D721Med (cell line): ENCODE measurements at regions not wholly inside any gene's neighbourhood (a gene's known extent, or its start where the extent isn't known, plus 50 kb on each side); places are given as distances from the start of the nearest gene placed in this dataset.

Source experiments
- DNase-seq: peaks from one replicate; pipeline ENCODE4 v3.0.0; 2011; ENCODE audit warnings: low spot score; ENCODE audit not compliant: insufficient read length
- FAIRE-seq: peaks from 2 replicates; lab custom pipeline; 2011; peaks lifted over from hg19 to GRCh38; lab: Jason Lieb, UNC
- CTCF ChIP-seq: IDR thresholded peaks from 2 replicates; pipeline ENCODE4 v1.5.1; 2012; ENCODE audit warnings: mild to moderate bottlenecking, control low read depth; ENCODE audit not compliant: insufficient read depth; ENCODE audit errors: missing control alignments

GRCh38 chr3:105958237-105959000 is 89.6 kb upstream of the CBLB start:
- DNase-seq = no peak
- FAIRE-seq = no peak
- no peak for TF ChIP-seq CTCF

GRCh38 chr3:105959851-105960250 is 91.0 kb upstream of the CBLB start:
- FAIRE-seq (no peak), DNase-seq (no peak)

GRCh38 chr3:105960381-105960780 is 91.6 kb upstream of the CBLB start:
- peak; percentile 25 for DNase-seq

More at GRCh38 chr3:105959851-105960250, 91.0 kb upstream of the CBLB start:
- no peak for TF ChIP-seq CTCF

GRCh38 chr3:105963161-105963560 is 94.3 kb upstream of the CBLB start:
- DNase-seq (no peak), FAIRE-seq (no peak)
- TF ChIP-seq CTCF = no peak

More at GRCh38 chr3:105960381-105960780, 91.6 kb upstream of the CBLB start:
- FAIRE-seq = no peak
- no peak for TF ChIP-seq CTCF

GRCh38 chr3:105965384-105965783 is 96.6 kb upstream of the CBLB start:
- no peak for TF ChIP-seq CTCF
- FAIRE-seq (no peak), DNase-seq (no peak)

GRCh38 chr3:105967117-105967516 is 98.3 kb upstream of the CBLB start:
- FAIRE-seq = no peak
- TF ChIP-seq CTCF = no peak
- no peak for DNase-seq

- TF ChIP-seq CTCF = no peak
- FAIRE-seq = no peak
- DNase-seq = no peak
These were observed 101.5 kb upstream of the CBLB start for GRCh38 chr3:105970283-105970682.
